Putamen (tissue), 1 donor: ENCODE measurements at regions not wholly inside any gene's neighbourhood (a gene's known extent, or its start where the extent isn't known, plus 50 kb on each side); places are given as distances from the start of the nearest gene placed in this dataset.

Experiments used
- DNase-seq: peaks from one replicate; pipeline ENCODE4 v3.0.0-alpha.2; 2016; ENCODE audit warnings: low spot score

DNA sequence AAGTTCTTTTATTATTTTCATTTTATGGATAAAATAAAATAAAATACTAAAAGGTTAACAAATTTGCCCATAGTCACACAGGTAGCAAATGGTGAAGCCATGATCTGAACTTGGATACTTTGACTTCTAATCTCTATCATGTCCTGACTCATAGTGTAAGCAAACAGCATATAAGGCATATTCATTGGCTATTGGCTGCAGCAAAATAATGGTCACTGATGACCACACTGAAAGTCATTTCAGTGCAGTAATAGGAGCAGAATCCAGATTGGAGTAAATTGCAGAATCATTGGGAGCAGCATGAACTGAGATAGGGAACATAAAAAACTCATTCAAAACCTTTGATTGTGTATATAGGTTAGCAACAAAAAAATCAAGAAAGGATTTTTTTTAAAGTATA lies 262.9 kb downstream of the PLA2G4A start:
- DNase-seq, result no peak

DNA sequence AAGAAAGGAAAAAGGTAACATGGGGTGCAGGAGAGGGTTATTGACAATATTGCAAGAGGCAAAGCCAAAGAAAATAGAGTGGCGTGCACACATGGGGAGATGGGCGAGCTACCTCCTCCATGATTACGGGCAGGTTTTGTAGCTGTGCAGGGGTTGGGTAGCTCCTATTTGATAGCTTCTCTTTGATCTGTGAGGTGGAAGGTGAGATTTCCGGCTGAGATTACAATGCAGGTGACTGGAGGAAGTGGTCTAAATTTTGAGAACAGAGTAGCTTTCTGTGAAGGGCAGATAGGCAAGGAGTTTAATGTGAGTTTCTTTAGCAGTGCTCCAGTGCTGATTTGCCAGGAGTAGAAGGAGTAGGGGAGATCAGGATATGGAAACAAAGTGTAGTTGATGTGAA lies 263.4 kb downstream of the PLA2G4A start:
- no peak for DNase-seq

- DNase-seq, result no peak
These were observed 267.9 kb downstream of the PLA2G4A start for GRCh38 chr1:187096689-187097088.

- DNase-seq, result no peak
These were observed 281.6 kb downstream of the PLA2G4A start for GRCh38 chr1:187110351-187110750.

DNA sequence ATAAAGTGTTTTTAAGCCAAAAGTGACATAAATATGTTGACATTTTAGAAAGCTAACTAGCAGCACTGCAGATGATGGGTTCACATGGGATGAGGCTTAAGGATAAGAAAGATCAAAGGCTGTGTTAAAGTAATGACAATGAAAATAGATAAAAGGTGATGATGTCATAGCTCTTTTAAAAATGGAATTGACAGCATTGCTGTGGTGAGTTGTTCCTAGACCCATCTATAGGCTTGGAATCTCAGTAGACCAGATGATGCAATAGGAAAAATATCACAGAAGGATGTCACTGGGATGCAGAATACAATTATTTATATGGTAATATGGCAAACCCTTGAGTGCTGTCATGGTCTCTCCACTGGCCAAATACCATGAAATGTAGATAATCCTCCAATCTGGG lies 286.0 kb downstream of the PLA2G4A start:
- no peak for DNase-seq

DNA sequence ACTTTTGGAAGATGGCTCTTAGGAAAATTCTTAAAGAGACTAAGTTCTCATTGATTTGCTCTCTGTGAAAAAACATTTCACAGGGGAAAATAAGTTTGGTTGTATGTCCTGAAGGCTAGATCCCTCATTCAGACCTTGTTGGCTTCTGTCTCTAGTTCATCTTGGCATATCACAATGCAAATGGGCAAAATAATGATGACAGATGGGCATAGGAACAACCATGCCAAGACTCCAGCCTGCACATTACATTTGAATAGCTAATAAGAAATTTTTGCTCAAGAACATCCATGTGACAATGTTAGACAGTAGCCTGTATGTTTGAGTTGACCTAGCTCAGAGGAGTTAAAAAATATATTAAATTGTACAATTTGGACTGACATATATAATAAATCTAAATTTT lies 292.9 kb downstream of the PLA2G4A start:
- no peak for DNase-seq

DNA sequence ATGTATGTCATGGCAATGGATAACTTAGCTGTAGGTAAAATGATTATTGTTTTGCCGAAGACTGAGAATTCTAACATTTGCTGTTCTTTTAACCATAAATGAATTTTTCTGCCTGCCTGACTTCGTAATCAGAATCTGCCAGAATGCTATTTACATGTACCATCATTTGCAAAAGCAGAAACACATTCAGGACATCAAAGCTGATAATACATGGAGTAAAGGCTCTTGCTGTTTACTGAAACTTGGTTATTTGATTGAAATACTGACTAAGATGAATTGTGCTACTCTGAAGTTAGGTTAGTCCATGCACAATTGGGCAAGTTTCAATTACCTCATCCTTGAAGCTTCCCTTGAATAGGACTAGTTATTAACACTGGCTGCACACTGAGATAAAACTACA lies 293.8 kb downstream of the PLA2G4A start:
- DNase-seq, result no peak

DNA sequence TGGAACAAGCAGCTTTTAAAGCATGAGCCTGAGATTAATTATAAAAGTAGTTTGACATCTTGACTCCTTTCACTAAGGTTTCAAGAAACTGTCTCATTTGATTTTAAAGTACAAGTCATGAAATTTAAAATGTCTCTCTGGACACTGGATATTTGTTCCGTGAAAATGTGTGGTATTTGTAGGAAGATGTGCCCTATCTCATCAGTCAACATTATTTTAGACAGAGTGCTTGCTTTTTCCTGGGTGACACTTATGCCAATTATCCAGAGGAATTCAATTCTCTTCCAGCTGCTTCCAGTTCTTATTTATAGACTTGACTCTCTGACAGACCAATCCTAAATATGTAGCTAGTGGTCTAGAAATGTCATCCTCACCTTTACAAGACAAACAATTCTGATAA lies 300.4 kb downstream of the PLA2G4A start:
- no peak for DNase-seq

DNA sequence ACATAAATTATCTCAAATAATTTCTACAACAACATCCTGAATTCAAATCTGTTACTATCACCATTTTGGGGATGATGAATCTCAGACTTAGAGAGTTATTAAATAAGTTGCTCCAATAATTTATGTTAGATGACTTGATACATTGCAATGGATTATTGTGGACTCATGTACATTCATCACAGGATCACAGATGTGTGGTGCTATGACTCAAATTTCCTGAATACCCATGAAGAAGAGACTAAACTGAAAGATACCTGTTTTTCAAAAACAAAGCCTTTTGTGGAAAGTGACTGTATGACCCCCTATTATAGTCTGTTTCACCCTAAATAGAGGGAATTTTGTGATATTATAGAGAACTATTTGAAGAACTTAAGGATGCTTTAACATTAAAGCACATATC lies 315.0 kb downstream of the PLA2G4A start:
- DNase-seq, result no peak

GRCh38 chr1:187146388-187146787 lies 317.6 kb downstream of the PLA2G4A start:
- DNase-seq, result no peak

GRCh38 chr1:187151555-187151954 lies 322.8 kb downstream of the PLA2G4A start:
- DNase-seq, result no peak

GRCh38 chr1:187153047-187153446 lies 324.3 kb downstream of the PLA2G4A start:
- DNase-seq, result no peak

DNA sequence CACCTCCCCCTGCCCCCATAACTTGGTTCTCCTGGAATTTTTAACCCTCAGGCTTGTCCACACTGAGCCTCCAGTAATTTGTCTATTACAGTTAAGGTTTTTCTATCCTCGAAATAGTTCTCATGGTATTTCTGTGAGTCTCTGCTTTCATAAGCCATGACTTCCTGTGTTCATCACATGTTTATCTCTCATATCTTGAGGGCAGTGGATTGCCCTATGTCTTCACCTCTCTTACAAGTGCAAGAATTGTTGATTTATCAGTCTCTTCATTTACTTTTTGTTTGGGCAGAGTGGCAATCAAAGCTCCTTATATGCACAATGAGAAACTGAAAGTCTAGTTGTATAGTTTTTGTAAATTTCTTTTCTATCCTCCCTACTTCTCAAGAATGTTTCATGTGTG lies 328.4 kb downstream of the PLA2G4A start:
- DNase-seq, result no peak

GRCh38 chr1:187157552-187157951 lies 328.8 kb downstream of the PLA2G4A start:
- no peak for DNase-seq

DNA sequence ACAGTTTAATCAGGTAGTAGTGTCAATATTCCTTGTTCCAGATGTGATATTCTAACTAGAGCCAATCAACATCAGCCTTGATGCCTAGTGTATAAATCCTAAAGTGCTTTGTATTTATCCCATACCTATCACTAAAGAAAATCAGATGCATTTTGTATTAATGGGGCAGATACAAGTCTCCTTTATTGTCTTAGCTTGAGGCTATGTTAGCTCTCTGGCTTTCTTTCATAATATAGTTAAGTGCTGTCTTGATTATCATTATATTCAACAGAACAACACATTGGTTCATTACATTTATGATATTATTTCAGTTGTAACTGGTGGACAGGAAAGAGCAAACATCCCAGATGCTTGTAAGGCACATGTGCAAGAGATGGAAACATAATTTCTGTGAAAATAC lies 338.8 kb downstream of the PLA2G4A start:
- DNase-seq, result no peak

GRCh38 chr1:187168297-187168696 lies 339.5 kb downstream of the PLA2G4A start:
- DNase-seq, result no peak

GRCh38 chr1:187185389-187185788 lies 356.6 kb downstream of the PLA2G4A start:
- DNase-seq, result no peak

GRCh38 chr1:187197685-187198084 lies 368.9 kb downstream of the PLA2G4A start:
- DNase-seq, result no peak

DNA sequence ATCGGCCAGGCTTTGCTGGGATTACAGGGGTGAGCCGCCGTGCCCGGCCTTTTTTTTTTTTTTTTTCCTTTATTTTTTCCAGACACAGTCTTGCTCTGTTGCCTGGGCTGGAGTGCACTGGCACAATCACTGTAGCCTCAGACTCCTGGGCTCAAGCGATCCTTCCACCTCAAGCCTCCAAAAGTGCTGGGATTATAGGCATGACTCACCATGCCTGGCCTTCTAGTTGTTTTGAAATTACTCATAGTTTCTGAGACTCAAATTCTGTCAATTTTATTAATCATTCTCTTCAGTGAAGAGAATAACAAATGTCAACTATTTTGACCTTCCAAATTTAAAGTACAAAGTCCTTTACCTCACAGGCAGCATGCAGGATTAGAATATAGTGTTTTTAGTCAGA lies 374.5 kb downstream of the PLA2G4A start:
- DNase-seq, result no peak

GRCh38 chr1:187212377-187212776 lies 383.6 kb downstream of the PLA2G4A start:
- no peak for DNase-seq

DNA sequence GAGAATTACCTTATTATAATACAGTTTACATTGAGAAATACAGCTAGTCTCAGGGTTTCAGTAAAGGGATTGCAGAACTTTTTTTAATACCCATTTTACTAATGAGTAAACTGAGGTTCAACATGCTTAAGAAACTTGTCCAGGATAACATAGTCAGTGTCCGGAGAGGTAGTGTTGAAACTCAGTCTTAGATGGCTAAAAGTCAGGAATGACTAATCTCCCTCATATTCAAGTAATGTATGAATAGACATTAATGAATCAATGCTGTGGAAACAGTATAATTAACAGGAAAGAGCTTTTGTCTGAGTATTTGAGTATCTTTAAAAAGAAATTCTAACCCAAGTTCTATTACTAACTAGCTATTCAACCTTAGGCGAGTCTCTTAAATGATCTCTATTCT lies 397.6 kb downstream of the PLA2G4A start:
- no peak for DNase-seq

DNA sequence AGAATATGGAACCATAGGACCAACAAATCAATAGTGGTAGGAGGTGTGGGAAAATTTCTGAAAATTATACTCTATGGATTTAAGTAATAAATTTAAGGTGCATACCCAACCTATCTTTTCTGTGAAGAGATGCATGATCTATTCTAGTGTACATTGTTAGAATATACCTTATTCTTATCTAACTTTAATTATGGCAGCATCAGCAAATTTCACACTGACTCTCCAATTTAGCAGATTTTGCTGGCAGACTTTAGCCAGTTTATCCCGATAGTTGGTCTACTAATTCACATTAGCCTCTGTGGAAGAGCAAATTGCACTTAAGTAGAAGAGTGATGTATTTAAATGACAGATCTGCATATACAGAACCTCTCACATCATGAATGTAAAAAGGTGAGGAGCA lies 400.0 kb downstream of the PLA2G4A start:
- DNase-seq, result no peak

DNA sequence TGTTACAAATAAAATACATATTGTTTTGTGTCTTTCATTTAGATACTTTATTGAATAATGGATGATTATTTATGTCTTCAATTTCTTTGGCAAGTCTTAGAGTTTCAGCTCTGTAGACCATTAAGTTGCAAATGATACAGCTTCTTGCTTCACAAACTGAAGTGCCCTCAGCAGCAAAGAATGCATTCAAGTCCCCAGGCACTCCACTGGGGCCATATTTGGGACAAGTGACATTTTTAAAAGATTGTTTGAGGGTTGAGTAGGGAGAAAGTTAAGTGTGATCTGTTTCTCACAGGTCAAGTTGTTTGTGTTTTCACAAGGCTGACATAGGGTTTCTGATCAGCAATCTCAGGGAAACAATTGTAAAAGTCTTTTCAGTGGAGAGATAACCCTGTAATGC lies 400.7 kb downstream of the PLA2G4A start:
- no peak for DNase-seq

DNA sequence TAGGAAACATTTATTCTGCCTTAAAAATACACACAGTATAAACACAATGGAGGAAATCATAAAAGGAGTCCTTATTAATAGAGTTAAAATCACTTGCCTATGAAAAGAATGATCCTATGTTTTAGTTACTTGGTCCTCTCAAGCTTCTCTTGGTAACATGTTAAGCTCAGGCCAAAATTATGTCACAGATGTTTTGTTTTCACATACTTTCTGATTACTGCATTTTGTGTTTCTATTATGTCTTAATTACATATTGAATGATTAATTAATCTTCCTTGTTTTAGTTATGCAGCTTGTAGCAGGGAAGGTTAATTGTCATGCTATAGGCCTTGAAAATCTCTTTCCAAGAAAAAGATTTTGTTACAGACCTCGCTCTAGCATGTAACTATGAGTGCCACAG lies 406.0 kb downstream of the PLA2G4A start:
- no peak for DNase-seq

- no peak for DNase-seq
These were observed 407.4 kb downstream of the PLA2G4A start for GRCh38 chr1:187236199-187236598.
